CD1c-positive myeloid dendritic cell (primary cell): ENCODE measurements at regions not wholly inside any gene's neighbourhood (a gene's known extent, or its start where the extent isn't known, plus 50 kb on each side); places are given as distances from the start of the nearest gene placed in this dataset.

Experiments used
- DNase-seq: peaks from one replicate; pipeline ENCODE4 v3.0.0-alpha.2; 2016; ENCODE audit errors: extremely low spot score

- no peak for DNase-seq
These were observed 84.1 kb downstream of the C11orf91 start for GRCh38 chr11:33616552-33616951.

GRCh38 chr11:33615751-33616150 is 84.9 kb downstream of the C11orf91 start:
- no peak for DNase-seq

- DNase-seq: no peak
These were observed 87.2 kb downstream of the C11orf91 start for GRCh38 chr11:33613404-33613803.

GRCh38 chr11:33610903-33611302 is 89.7 kb downstream of the C11orf91 start:
- DNase-seq: no peak

GRCh38 chr11:33608386-33608785 is 92.2 kb downstream of the C11orf91 start:
- no peak for DNase-seq

GRCh38 chr11:33606762-33607161 is 93.9 kb downstream of the C11orf91 start:
- no peak for DNase-seq

GRCh38 chr11:33605703-33606102 is 94.9 kb downstream of the C11orf91 start:
- no peak for DNase-seq

- peak; percentile 16 for DNase-seq
These were observed 102.1 kb downstream of the C11orf91 start for GRCh38 chr11:33598426-33599069.

- no peak for DNase-seq
These were observed 106.4 kb downstream of the C11orf91 start for GRCh38 chr11:33594188-33594587.

- no peak for DNase-seq
These were observed 110.2 kb downstream of the C11orf91 start for GRCh38 chr11:33590441-33590840.

- no peak for DNase-seq
These were observed 112.6 kb downstream of the C11orf91 start for GRCh38 chr11:33588056-33588455.

GRCh38 chr11:33585586-33586209 is 114.9 kb downstream of the C11orf91 start:
- DNase-seq: no peak

- DNase-seq: no peak
These were observed 117.8 kb downstream of the C11orf91 start for GRCh38 chr11:33582636-33583325.

- no peak for DNase-seq
These were observed 121.5 kb downstream of the C11orf91 start for GRCh38 chr11:33579101-33579500.

GRCh38 chr11:33577204-33577603 is 123.4 kb downstream of the C11orf91 start:
- DNase-seq: no peak

- DNase-seq: no peak
These were observed 125.3 kb downstream of the C11orf91 start for GRCh38 chr11:33575311-33575710.

GRCh38 chr11:33574331-33574730 is 126.3 kb downstream of the C11orf91 start:
- DNase-seq: no peak

GRCh38 chr11:33569333-33569732 is 131.3 kb downstream of the C11orf91 start:
- no peak for DNase-seq

- no peak for DNase-seq
These were observed 133.6 kb downstream of the C11orf91 start for GRCh38 chr11:33567004-33567403.

- DNase-seq: no peak
These were observed 135.7 kb downstream of the C11orf91 start for GRCh38 chr11:33564856-33565453.

GRCh38 chr11:33560729-33561128 is 139.9 kb downstream of the C11orf91 start:
- no peak for DNase-seq

- no peak for DNase-seq
These were observed 141.1 kb downstream of the C11orf91 start for GRCh38 chr11:33559567-33559966.

GRCh38 chr11:33558097-33558496 is 142.5 kb downstream of the C11orf91 start:
- no peak for DNase-seq
